ENCODE measurements at regions not wholly inside any gene's neighbourhood (a gene's known extent, or its start where the extent isn't known, plus 50 kb on each side); places are given as distances from the start of the nearest gene placed in this dataset.

- TF ChIP-seq GMEB1 (CRISPR knock-in tag; IDR thresholded peaks at IDR 0.05; ENCODE audit: borderline replicate concordance) (no peak), YEATS4 (CRISPR knock-in tag; IDR thresholded peaks at IDR 0.05; ENCODE audit: borderline replicate concordance) (0 out of 2 replicates have a peak, but pooled peaks have one; percentile 31), ISL2 (CRISPR knock-in tag; IDR thresholded peaks at IDR 0.05) (0 out of 2 replicates have a peak, but pooled peaks have one; percentile 51), ZNF770 (CRISPR knock-in tag; IDR thresholded peaks at IDR 0.05) (peak; percentile 30; the same call in 1 of the 2 replicates), POLR2AphosphoS5 (IDR thresholded peaks at IDR 0.05; ENCODE audit: low read depth, low read length) (no peak), SP140L (CRISPR knock-in tag; IDR thresholded peaks at IDR 0.05; ENCODE audit: borderline replicate concordance) (0 out of 2 replicates have a peak, but pooled peaks have one; percentile 66), AGO1 (IDR thresholded peaks at IDR 0.05; ENCODE audit: low read depth, low read length, poor library complexity, severe bottlenecking) (no peak), SALL1 (CRISPR knock-in tag; IDR thresholded peaks at IDR 0.05) (peak; percentile 54; the same call in 1 of the 2 replicates), ZNF124 (CRISPR knock-in tag; IDR thresholded peaks at IDR 0.05) (peak; percentile 47; the same call in 1 of the 2 replicates), KAT8 (CRISPR knock-in tag; IDR thresholded peaks at IDR 0.05) (peak; percentile 54; the same call in 1 of the 2 replicates), PITX1 (CRISPR knock-in tag; IDR thresholded peaks at IDR 0.05) (no peak), MIER3 (CRISPR knock-in tag; IDR thresholded peaks at IDR 0.05; ENCODE audit: borderline replicate concordance) (peak; percentile 61; the same call in 1 of the 2 replicates), ZBTB7B (CRISPR knock-in tag; IDR thresholded peaks at IDR 0.05) (no peak), ZNF780A (CRISPR knock-in tag; IDR thresholded peaks at IDR 0.05) (no peak), FOXM1 (CRISPR knock-in tag; IDR thresholded peaks at IDR 0.05) (no peak), CEBPB (IDR thresholded peaks at IDR 0.05; ENCODE audit: borderline replicate concordance, low read depth, low read length) (no peak), BRCA1 (CRISPR knock-in tag; IDR thresholded peaks at IDR 0.05) (no peak), MIER2 (CRISPR knock-in tag; IDR thresholded peaks at IDR 0.05) (0 out of 2 replicates have a peak, but pooled peaks have one; percentile 45), NFIB (CRISPR knock-in tag; IDR thresholded peaks at IDR 0.05; ENCODE audit: borderline replicate concordance) (no peak), HDAC2 (CRISPR knock-in tag; IDR thresholded peaks at IDR 0.05) (peak; percentile 39; the same call in 1 of the 2 replicates), ZEB1 (IDR thresholded peaks at IDR 0.05; ENCODE audit: insufficient replicate concordance, low read depth) (no peak), ZNF766 (CRISPR knock-in tag; IDR thresholded peaks at IDR 0.05; ENCODE audit: borderline replicate concordance) (0 out of 2 replicates have a peak, but pooled peaks have one; percentile 22), ZFP36L1 (CRISPR knock-in tag; IDR thresholded peaks at IDR 0.05) (0 out of 2 replicates have a peak, but pooled peaks have one; percentile 29), GABPA (IDR thresholded peaks at IDR 0.05; ENCODE audit: low read depth, low read length) (no peak), GABPA (CRISPR knock-in tag; IDR thresholded peaks at IDR 0.05; ENCODE audit: low read depth) (0 out of 2 replicates have a peak, but pooled peaks have one; percentile 15)
- TF ChIP-seq, protein P1, sequence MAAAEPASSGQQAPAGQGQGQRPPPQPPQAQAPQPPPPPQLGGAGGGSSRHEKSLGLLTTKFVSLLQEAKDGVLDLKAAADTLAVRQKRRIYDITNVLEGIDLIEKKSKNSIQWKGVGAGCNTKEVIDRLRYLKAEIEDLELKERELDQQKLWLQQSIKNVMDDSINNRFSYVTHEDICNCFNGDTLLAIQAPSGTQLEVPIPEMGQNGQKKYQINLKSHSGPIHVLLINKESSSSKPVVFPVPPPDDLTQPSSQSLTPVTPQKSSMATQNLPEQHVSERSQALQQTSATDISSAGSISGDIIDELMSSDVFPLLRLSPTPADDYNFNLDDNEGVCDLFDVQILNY (CRISPR knock-in tag; conservative IDR thresholded peaks at IDR 0.05) = no peak
- TF ChIP-seq, protein P2, sequence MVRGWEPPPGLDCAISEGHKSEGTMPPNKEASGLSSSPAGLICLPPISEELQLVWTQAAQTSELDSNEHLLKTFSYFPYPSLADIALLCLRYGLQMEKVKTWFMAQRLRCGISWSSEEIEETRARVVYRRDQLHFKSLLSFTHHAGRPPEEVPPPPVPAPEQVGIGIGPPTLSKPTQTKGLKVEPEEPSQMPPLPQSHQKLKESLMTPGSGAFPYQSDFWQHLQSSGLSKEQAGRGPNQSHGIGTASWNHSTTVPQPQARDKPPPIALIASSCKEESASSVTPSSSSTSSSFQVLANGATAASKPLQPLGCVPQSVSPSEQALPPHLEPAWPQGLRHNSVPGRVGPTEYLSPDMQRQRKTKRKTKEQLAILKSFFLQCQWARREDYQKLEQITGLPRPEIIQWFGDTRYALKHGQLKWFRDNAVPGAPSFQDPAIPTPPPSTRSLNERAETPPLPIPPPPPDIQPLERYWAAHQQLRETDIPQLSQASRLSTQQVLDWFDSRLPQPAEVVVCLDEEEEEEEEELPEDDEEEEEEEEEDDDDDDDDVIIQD (CRISPR knock-in tag; IDR thresholded peaks at IDR 0.05; ENCODE audit: low read depth) = peak; percentile 74
These were observed 165.2 kb upstream of the UMPS start (continued) for GRCh38 chr3:124565013-124565412.

All from HepG2 (cell line).